Left colon (tissue), 2 donors: ENCODE measurements at regions not wholly inside any gene's neighbourhood (a gene's known extent, or its start where the extent isn't known, plus 50 kb on each side); places are given as distances from the start of the nearest gene placed in this dataset.

Source experiments
- ATAC-seq: fragments of 200-7000 bp; cut with Tn5 transposase; one replicate; pipeline ENCODE4 v1.9.1; 2020; ENCODE audit warnings: mild to moderate bottlenecking, moderate library complexity
- DNase-seq, 2 donors: peaks; one replicate each; pipeline ENCODE4 v3.0.0-alpha.2; 2020
- intact Hi-C, 2 donors: fragments of 100-400 bp; cut with DNase I in 1 of 2; cut with micrococcal nuclease in 1 of 2; formaldehyde crosslinking; loops; one replicate each; pipeline versions ENCODE4 v1.11.2 to v1.14.0; 2022; cut with DNase I, micrococcal nuclease
- donor health status: DM: no; HTN: no; CAD: no.
- donor health status: DM: yes; HTN: yes; CAD: no.

- intact Hi-C loops, result no loop called here
- DNase-seq, result no peak
- no peak for ATAC-seq
Measured at GRCh38 chr5:143498821-143499220, 95.3 kb upstream of the NR3C1 start.

GRCh38 chr5:143497749-143498148 lies 94.3 kb upstream of the NR3C1 start:
- intact Hi-C loops, result no loop called here
- DNase-seq (no peak), ATAC-seq (no peak)

DNA sequence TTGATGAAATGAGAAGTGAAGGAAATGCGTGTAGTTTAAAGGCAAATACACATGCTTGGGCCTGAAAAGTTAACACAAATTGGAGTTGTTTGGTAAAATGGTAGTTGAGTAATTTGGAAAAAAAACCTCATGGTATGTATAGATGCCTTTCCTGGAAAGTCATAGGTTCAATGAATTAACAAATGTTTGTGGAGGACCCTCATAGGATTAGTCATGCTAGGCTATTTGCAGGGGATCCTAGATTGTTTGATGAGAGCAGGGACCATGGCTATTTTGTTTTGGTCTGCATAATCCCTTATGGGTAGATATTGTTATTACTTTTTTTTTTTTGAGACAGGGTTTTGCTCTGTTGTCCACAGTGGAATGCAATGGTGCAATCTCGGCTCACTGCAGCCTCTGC lies 93.5 kb upstream of the NR3C1 start:
- DNase-seq (no peak), ATAC-seq (no peak)
- intact Hi-C loops, result no loop called here

DNA sequence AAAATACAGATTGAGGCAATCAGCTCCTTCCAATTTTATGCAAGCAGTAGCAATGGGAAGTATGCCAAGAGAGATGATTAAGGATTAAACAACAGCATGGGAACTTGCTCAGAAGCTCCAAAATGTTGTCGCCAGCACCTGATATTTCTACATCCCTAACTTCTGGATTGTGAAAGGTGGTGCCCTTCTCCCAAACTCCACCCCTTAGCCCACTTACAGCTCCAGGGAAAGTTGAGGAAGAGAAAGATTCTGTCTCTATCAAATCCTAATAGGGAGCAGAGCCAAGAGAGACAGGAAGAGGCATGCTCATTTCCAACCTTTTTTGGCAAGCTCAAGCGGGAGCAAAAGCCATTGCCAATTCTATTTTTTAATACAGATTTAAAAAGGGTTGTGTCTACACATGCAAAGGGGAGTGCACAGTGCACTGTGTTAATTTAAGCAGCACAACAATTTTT lies 92.4 kb upstream of the NR3C1 start:
- DNase-seq, result no peak
- intact Hi-C loops, result no loop called here

GRCh38 chr5:143495110-143495509 lies 91.6 kb upstream of the NR3C1 start:
- DNase-seq (no peak), ATAC-seq (no peak)
- intact Hi-C loops, result no loop called here

More for the DNA sequence above, 92.4 kb upstream of the NR3C1 start:
- no peak for ATAC-seq

DNA sequence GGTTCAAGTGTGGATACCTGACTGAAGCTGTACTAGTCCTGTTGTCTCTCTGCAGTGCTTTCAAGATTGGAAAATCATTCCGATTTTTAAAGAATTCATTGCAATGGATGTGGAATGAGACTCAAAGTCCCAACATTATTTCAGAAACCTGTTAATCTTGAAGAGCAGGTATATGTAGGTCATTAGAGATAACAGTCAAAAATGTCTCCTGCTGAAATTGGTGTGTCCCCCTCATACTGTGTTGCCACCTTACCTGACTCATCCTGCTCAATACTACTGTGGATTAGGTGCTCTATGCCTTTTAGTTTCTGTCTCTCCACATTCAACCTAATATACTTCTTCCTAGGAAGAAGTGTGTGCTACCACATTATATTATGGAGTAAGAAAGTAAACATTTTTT lies 91.1 kb upstream of the NR3C1 start:
- ATAC-seq (no peak), DNase-seq (no peak)
- intact Hi-C loops, result no loop called here

DNA sequence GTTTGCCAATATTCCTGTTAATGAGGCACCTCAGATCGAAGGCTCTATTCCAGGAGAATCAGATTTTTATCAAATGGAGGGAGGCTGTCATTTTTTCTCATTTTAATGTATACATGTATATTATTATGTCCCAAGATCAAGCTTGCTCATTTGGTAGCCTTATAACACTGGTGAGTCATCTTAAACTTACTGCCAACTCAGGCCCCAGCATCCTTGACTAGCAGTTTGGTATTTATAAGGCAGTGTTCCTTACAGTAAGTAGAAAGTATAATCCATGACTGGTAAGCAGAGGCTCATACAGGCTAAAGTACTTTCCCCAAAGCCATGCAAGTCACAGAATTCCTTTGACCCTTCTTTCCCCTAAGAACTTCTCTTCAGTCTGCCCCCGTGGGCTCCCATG lies 90.7 kb upstream of the NR3C1 start:
- no peak for DNase-seq
- intact Hi-C loops, result no loop called here
- ATAC-seq, result no peak

- ATAC-seq (no peak), DNase-seq (no peak)
- intact Hi-C loops, result no loop called here
Measured at GRCh38 chr5:143492783-143493182, 89.3 kb upstream of the NR3C1 start.

GRCh38 chr5:143491646-143492045 lies 88.2 kb upstream of the NR3C1 start:
- no peak for ATAC-seq
- intact Hi-C loops, result no loop called here

DNA sequence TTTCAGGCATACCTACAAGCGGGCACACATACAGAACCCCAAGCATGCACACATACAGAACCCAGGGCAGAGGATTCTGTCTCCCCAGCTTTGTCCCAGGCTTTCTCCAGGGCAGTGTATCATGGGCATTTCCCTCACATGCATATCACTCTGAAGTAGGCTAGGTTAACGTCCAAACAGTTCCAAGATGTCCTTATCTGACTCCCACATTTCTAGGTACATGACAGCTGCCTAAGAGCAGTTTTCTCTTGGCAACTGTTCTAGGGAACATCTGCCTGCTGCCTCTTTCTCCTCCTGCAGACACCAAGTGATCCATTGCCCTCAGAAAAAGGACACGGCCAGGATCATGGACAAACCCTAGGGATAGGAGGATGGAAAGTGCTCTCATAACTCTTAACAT lies 84.9 kb upstream of the NR3C1 start:
- DNase-seq (no peak), ATAC-seq (no peak)
- intact Hi-C loops, result no loop called here

More at GRCh38 chr5:143491646-143492045, 88.2 kb upstream of the NR3C1 start:
- no peak for DNase-seq

GRCh38 chr5:143484601-143485000 lies 81.1 kb upstream of the NR3C1 start:
- no peak for DNase-seq
- intact Hi-C loops, result no loop called here
- no peak for ATAC-seq

GRCh38 chr5:143481697-143482531 lies 78.4 kb upstream of the NR3C1 start:
- intact Hi-C loops, result no loop called here
- ATAC-seq (peak; percentile 45), DNase-seq (no peak)

DNA sequence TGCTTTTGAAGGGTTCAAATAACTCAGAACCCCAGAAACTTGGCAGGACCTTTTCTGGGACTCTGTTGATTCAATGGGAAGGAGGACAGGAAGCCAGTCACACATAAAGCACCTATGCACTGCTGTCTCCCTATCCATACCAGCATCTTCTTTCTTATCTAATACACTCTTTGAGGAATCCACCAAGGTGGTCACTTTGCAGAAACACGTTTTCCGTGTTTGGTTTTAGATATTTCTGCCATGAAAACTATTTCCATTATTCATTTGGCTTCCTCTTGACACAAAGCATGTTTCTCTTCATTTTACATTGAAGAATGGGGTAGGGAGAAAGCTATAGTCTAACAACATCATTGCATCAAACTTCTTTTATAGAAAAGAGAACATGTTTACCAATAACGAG lies 76.5 kb upstream of the NR3C1 start:
- no peak for ATAC-seq
- intact Hi-C loops, result no loop called here

GRCh38 chr5:143479394-143479793 lies 75.9 kb upstream of the NR3C1 start:
- ATAC-seq, result no peak
- no peak for DNase-seq
- intact Hi-C loops, result no loop called here

More for the DNA sequence above, 76.5 kb upstream of the NR3C1 start:
- no peak for DNase-seq

DNA sequence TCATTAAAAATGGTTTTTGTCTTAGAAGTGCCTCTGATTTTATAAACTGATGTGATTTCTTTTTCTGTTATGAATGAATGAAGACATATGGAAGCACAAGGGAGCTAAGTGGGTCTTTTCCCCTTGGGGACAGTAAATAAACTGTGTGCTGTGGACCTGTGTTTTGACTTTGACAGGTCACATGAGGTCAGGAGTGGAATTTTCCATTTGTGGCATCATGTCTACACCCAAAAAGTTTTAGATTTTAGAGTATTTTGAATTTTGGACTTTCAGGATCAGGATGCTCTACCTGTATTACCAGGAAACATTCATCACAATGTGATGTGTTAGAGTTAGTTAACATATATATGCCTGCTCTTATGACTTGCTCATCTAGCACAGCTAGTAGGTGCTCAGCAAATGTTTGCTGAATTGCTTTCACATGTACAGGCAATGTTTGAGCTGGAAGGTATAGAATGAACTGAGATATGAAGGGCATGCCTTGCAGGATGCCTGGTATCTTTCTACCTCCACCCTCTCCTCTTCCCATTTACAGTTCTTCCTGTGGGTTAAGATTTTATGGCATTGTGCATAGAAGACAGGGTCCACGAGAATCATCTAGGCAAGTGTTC lies 73.2 kb upstream of the NR3C1 start:
- ATAC-seq (no peak), DNase-seq (no peak)
- intact Hi-C loops, result no loop called here

- intact Hi-C loops, result no loop called here
- DNase-seq (no peak), ATAC-seq (no peak)
Measured at GRCh38 chr5:143474616-143475015, 71.1 kb upstream of the NR3C1 start.

- ATAC-seq, result no peak
- no peak for DNase-seq
- intact Hi-C loops, result no loop called here
Measured at GRCh38 chr5:143473481-143473880, 70.0 kb upstream of the NR3C1 start.

- DNase-seq, result no peak
- intact Hi-C loops, result no loop called here
- no peak for ATAC-seq
Measured at GRCh38 chr5:143472576-143472975, 69.1 kb upstream of the NR3C1 start.

DNA sequence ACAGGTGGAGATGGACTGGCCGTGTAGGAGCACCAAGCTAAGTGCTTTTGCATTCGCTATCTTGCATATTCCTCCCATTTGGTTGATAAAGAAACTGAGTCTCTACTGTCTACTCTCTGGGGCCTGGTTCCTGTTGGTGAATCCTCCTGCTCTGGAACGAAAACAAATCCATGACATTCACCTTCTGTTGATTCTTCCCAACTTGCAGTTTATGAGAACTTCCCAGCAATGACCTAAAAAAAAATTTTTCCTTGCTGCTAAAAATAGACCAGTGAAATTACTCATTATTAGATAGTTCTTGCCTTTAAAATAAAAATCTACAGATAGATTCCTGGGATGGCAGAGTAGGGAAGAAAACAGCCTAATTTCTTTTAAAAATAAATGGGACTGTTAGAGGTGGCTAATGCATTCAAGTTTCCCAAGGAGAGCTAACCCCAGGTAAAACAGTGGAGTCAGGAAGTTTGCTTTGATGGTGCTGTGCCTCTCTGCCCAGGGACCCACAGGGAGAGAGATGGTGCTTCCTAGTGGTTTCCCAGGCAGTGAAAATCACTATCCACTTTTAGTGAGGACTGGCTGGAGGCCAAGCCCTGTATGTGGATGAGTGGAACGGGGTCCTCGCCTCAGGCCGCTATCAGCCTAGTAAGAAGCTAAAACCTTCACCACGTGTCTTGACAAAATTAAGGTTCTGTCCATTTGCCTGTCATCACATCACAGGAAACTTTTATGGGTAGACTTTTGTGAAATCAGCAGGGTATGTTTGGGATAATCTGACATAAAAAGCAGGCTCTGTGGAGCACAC lies 68.4 kb upstream of the NR3C1 start:
- DNase-seq (no peak), ATAC-seq (no peak)
- intact Hi-C loops, result no loop called here

- intact Hi-C loops, result no loop called here
- DNase-seq (no peak), ATAC-seq (no peak)
Measured at GRCh38 chr5:143471041-143471509, 67.6 kb upstream of the NR3C1 start.
